Activated CD4-positive, alpha-beta T cell treated with anti-CD3 and anti-CD28 coated beads, Interleukin-2, Interleukin-4, amounts not matched to agents 100 ng/mL and 50 ng/mL, durations not matched to agents 16 hours and 8 hours (primary cell): ENCODE measurements at regions not wholly inside any gene's neighbourhood (a gene's known extent, or its start where the extent isn't known, plus 50 kb on each side); places are given as distances from the start of the nearest gene placed in this dataset.
"Not testable (repeated sequence)": the region's sequence is repeated elsewhere in the genome, so short reads cannot be mapped to it uniquely, and the experiment has no call there.

Experiments
- DNase-seq: peaks from one replicate; pipeline ENCODE4 v3.0.0-alpha.2; 2020; ENCODE audit warnings: low spot score

GRCh38 chr2:230593765-230594164, 118.9 kb upstream of the CAB39 start:
- no peak for DNase-seq

GRCh38 chr2:230594286-230594840, 118.3 kb upstream of the CAB39 start:
- DNase-seq, result no peak

- no peak for DNase-seq
These were observed 112.8 kb upstream of the CAB39 start for GRCh38 chr2:230599853-230600252.

GRCh38 chr2:230600285-230600684, 112.4 kb upstream of the CAB39 start:
- DNase-seq, result no peak

GRCh38 chr2:230600881-230601280, 111.8 kb upstream of the CAB39 start:
- DNase-seq, result no peak

GRCh38 chr2:230601510-230601909, 111.1 kb upstream of the CAB39 start:
- no peak for DNase-seq

- DNase-seq, result peak; percentile 67
These were observed 109.9 kb upstream of the CAB39 start for GRCh38 chr2:230602562-230603230.

GRCh38 chr2:230603317-230603716, 109.3 kb upstream of the CAB39 start:
- not testable (repeated sequence) for DNase-seq

- DNase-seq, result not testable (repeated sequence)
These were observed 108.5 kb upstream of the CAB39 start for GRCh38 chr2:230604158-230604557.

- no peak for DNase-seq
These were observed 98.6 kb upstream of the CAB39 start for GRCh38 chr2:230614040-230614439.

- DNase-seq, result no peak
These were observed 97.7 kb upstream of the CAB39 start for GRCh38 chr2:230614913-230615332.

GRCh38 chr2:230617256-230617706, 95.4 kb upstream of the CAB39 start:
- DNase-seq, result not testable (repeated sequence)

- no peak for DNase-seq
These were observed 93.2 kb upstream of the CAB39 start for GRCh38 chr2:230619491-230619890.

- DNase-seq, result not testable (repeated sequence)
These were observed 87.4 kb upstream of the CAB39 start for GRCh38 chr2:230625220-230625619.

GRCh38 chr2:230627091-230627490, 85.6 kb upstream of the CAB39 start:
- DNase-seq, result not testable (repeated sequence)

- DNase-seq, result no peak
These were observed 84.6 kb upstream of the CAB39 start for GRCh38 chr2:230627806-230628724.

GRCh38 chr2:230631470-230631869, 81.2 kb upstream of the CAB39 start:
- no peak for DNase-seq

- no peak for DNase-seq
These were observed 78.5 kb upstream of the CAB39 start for GRCh38 chr2:230634146-230634545.

- DNase-seq, result not testable (repeated sequence)
These were observed 77.8 kb upstream of the CAB39 start for GRCh38 chr2:230634721-230635313.

GRCh38 chr2:230636684-230637271, 75.9 kb upstream of the CAB39 start:
- no peak for DNase-seq

- DNase-seq, result not testable (repeated sequence)
These were observed 75.2 kb upstream of the CAB39 start for GRCh38 chr2:230637486-230637885.

- no peak for DNase-seq
These were observed 72.1 kb upstream of the CAB39 start for GRCh38 chr2:230640540-230641011.
